ENCODE measurements at regions not wholly inside any gene's neighbourhood (a gene's known extent, or its start where the extent isn't known, plus 50 kb on each side); places are given as distances from the start of the nearest gene placed in this dataset.

DNA sequence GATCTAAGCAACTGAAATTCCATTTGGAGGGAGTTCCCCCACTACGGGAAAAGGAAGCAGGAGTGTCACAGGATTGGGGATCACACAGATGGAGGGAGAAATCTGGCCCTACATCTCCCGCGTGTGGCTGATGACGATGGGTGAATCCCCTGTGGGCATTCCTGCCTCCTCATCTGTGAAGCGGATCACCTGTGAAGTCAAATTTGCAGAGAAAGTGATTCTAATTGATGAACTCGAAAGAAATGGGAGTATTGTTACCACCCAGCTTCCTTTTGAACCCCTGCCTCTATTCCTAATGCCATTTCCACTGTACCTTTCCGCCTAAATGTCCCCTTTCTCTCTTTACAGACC is 92.0 kb downstream of the CMPK2 start:
- in situ Hi-C loops (cut with HindIII; ENCODE audit: low pct_unique_long_range_greater_than_20kb, low sequenced_read_pairs) = no loop called here
- DNase-seq (ENCODE audit: low read depth in 1 of 2, low spot score in 1 of 2) = no peak
- TF ChIP-seq JUND (IDR thresholded peaks at IDR 0.05; ENCODE audit: low read depth) = no peak

DNA sequence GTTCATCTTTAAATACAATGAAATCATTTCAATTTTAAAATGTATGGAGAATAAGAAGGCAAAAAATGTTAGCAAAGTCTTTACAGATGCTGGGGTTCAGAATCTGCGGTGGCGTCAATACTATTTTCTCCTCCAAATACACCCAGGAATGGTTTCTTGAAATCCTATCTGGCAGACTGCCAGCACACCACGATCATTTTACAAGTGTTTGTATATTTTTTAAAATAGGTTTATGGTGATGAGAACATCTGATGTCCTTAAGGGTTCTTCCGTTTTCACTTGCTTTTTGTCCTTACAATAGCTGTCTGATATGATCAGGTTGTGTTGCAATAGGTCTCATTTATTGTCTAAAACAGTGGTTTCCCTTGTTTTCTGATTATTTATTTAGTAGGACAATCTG is 89.6 kb downstream of the CMPK2 start:
- TF ChIP-seq JUND (IDR thresholded peaks at IDR 0.05; ENCODE audit: low read depth) = no peak
- in situ Hi-C loops (cut with HindIII; ENCODE audit: low pct_unique_long_range_greater_than_20kb, low sequenced_read_pairs) = no loop called here
- no peak for DNase-seq (ENCODE audit: low read depth in 1 of 2, low spot score in 1 of 2)

- DNase-seq (ENCODE audit: low read depth in 1 of 2, low spot score in 1 of 2) = no peak
- TF ChIP-seq JUND (IDR thresholded peaks at IDR 0.05; ENCODE audit: low read depth) = no peak
- in situ Hi-C loops (cut with HindIII; ENCODE audit: low pct_unique_long_range_greater_than_20kb, low sequenced_read_pairs) = no loop called here
Measured at GRCh38 chr2:6777626-6778025, 88.1 kb downstream of the CMPK2 start.

GRCh38 chr2:6780765-6781274 is 84.9 kb downstream of the CMPK2 start:
- in situ Hi-C loops (cut with HindIII; ENCODE audit: low pct_unique_long_range_greater_than_20kb, low sequenced_read_pairs) = no loop called here
- TF ChIP-seq JUND (IDR thresholded peaks at IDR 0.05; ENCODE audit: low read depth) = no peak
- no peak for DNase-seq (ENCODE audit: low read depth in 1 of 2, low spot score in 1 of 2)

DNA sequence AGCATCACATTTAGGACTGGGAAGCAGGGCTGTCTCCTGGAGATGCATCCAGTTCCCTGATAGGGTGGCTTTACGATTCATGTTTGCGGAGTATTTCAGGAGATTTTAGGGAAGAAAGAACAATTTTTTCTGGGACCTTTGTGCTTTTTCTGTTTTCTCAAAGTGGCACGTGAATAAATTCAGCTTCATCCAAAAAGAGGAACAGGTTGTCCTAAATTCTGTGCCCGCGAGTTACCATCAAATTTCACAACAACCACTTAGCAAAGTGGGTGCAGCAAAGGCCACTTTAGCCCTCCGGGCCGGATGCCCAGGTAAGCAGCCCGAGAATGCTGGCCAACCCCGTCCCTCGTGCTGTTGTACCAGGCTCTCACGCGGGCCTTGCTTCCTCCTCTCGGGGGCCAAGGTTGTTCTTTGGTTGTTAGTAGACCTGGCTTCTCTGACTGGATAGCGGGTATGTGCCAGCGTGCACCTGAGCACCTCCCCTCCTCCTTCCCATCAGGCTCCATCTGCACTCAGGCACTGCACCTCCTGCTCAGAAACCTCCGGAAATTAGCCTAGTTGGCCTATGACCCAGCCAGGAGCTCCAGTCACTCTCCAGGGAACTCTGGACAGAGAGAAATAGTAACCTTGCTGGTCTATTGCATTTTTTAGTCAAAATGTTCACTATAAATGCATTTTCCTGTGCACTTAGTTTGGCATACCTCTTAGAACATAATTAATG is 83.0 kb downstream of the CMPK2 start:
- in situ Hi-C loops (cut with HindIII; ENCODE audit: low pct_unique_long_range_greater_than_20kb, low sequenced_read_pairs) = no loop called here
- no peak for TF ChIP-seq JUND (IDR thresholded peaks at IDR 0.05; ENCODE audit: low read depth)
- no peak for DNase-seq (ENCODE audit: low read depth in 1 of 2, low spot score in 1 of 2)

- TF ChIP-seq JUND (IDR thresholded peaks at IDR 0.05; ENCODE audit: low read depth) = no peak
- no peak for DNase-seq (ENCODE audit: low read depth in 1 of 2, low spot score in 1 of 2)
- in situ Hi-C loops (cut with HindIII; ENCODE audit: low pct_unique_long_range_greater_than_20kb, low sequenced_read_pairs) = no loop called here
Measured at GRCh38 chr2:6783238-6783614, 82.5 kb downstream of the CMPK2 start.

DNA sequence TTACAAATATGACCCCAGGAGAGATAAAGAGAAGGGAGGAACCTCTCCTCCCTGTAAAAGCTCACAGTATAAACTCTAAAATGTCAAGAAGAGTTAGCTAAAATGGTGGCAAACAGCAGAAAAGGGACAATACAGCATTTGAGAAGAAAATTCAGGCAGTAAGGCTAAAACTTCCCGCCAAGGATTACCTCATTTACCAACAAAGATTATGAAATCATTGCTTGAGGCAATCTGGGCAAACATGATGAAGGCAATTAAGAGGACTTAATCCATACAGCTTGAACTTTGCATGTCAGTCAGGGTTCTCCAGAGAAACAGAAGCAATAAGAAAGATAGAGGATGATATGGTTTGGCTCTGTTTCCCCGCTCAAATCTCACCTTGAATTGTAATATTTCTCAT is 81.4 kb downstream of the CMPK2 start:
- TF ChIP-seq JUND (IDR thresholded peaks at IDR 0.05; ENCODE audit: low read depth) = no peak
- DNase-seq (ENCODE audit: low read depth in 1 of 2, low spot score in 1 of 2) = no peak
- in situ Hi-C loops (cut with HindIII; ENCODE audit: low pct_unique_long_range_greater_than_20kb, low sequenced_read_pairs) = no loop called here

GRCh38 chr2:6785493-6785892 is 80.2 kb downstream of the CMPK2 start:
- no peak for DNase-seq (ENCODE audit: low read depth in 1 of 2, low spot score in 1 of 2)

DNA sequence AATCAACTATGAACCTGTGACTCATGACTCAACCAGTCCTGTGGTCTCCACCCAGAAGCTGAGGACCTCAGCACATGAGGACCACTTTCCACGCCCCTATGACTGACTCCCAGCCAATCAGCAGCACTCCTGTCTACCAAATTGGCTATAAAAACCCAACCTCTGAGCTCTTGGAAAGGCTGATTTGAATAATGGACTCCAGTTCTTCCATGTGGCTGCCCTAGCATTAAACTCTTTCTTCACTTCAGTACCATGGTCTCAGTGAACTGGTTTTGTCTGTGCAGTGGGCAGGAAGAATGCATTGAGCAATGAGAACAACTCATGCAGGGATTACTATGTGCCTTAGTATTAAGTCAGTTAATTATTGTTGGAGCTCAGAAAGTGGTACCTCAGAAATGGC is 78.3 kb downstream of the CMPK2 start:
- no peak for TF ChIP-seq JUND (IDR thresholded peaks at IDR 0.05; ENCODE audit: low read depth)
- in situ Hi-C loops (cut with HindIII; ENCODE audit: low pct_unique_long_range_greater_than_20kb, low sequenced_read_pairs) = no loop called here
- no peak for DNase-seq (ENCODE audit: low read depth in 1 of 2, low spot score in 1 of 2)

More at GRCh38 chr2:6785493-6785892, 80.2 kb downstream of the CMPK2 start:
- in situ Hi-C loops (cut with HindIII; ENCODE audit: low pct_unique_long_range_greater_than_20kb, low sequenced_read_pairs) = no loop called here
- no peak for TF ChIP-seq JUND (IDR thresholded peaks at IDR 0.05; ENCODE audit: low read depth)

DNA sequence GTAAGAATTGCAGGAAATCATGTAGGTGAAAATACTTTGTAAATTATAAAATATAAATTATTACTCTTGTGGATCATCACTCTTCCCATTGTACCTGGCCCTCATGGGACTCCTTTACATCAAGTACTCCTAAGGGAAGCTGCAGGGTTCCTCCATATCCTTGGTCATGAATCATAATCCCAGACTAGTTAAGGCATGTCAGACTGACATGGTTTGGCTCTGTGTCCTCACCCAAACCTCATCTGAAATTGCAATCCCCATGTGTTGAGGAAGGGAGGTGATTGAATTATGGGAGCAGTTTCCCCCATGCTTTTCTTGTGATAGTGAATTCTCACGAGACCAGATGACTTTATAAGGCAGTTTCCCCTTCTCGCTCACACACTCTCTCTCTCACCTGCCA is 77.1 kb downstream of the CMPK2 start:
- no peak for TF ChIP-seq JUND (IDR thresholded peaks at IDR 0.05; ENCODE audit: low read depth)
- in situ Hi-C loops (cut with HindIII; ENCODE audit: low pct_unique_long_range_greater_than_20kb, low sequenced_read_pairs) = no loop called here
- DNase-seq (ENCODE audit: low read depth in 1 of 2, low spot score in 1 of 2) = no peak

DNA sequence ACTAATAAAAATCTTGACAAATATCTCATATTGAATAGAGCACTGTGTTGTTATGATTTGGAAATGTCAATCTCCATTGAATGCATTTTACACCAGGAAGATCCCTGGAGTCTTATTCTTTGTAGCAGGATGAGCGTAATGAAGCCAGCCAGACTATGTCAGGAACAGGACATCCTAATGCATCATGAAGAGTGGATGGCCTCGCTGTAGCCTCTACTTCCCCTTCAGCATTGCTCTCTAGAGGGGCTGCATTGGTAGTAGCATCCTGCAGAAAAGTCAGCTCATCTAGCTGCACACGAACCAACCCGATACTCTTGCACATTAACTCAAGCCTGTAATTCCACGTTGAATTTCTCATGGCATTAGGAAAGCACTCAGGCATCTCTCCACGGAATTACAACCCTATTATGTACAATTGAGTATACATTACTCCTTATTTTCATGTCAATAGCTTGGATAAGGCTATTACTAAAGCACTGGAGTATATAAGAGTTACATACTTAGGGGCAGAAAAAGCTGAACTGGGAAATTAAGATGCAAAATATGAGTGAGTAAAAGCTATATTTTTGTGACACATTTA is 76.1 kb downstream of the CMPK2 start:
- in situ Hi-C loops (cut with HindIII; ENCODE audit: low pct_unique_long_range_greater_than_20kb, low sequenced_read_pairs) = no loop called here
- no peak for DNase-seq (ENCODE audit: low read depth in 1 of 2, low spot score in 1 of 2)
- TF ChIP-seq JUND (IDR thresholded peaks at IDR 0.05; ENCODE audit: low read depth) = no peak

- TF ChIP-seq JUND (IDR thresholded peaks at IDR 0.05; ENCODE audit: low read depth) = no peak
- no peak for DNase-seq (ENCODE audit: low read depth in 1 of 2, low spot score in 1 of 2)
- in situ Hi-C loops (cut with HindIII; ENCODE audit: low pct_unique_long_range_greater_than_20kb, low sequenced_read_pairs) = no loop called here
Measured at GRCh38 chr2:6791682-6792081, 74.0 kb downstream of the CMPK2 start.

- no peak for TF ChIP-seq JUND (IDR thresholded peaks at IDR 0.05; ENCODE audit: low read depth)
- in situ Hi-C loops (cut with HindIII; ENCODE audit: low pct_unique_long_range_greater_than_20kb, low sequenced_read_pairs) = no loop called here
- no peak for DNase-seq (ENCODE audit: low read depth in 1 of 2, low spot score in 1 of 2)
Measured at GRCh38 chr2:6792883-6793282, 72.8 kb downstream of the CMPK2 start.

GRCh38 chr2:6793371-6793770 is 72.3 kb downstream of the CMPK2 start:
- no peak for DNase-seq (ENCODE audit: low read depth in 1 of 2, low spot score in 1 of 2)
- TF ChIP-seq JUND (IDR thresholded peaks at IDR 0.05; ENCODE audit: low read depth) = no peak
- in situ Hi-C loops (cut with HindIII; ENCODE audit: low pct_unique_long_range_greater_than_20kb, low sequenced_read_pairs) = no loop called here
